Natural killer cell (primary cell): ENCODE measurements at regions not wholly inside any gene's neighbourhood (a gene's known extent, or its start where the extent isn't known, plus 50 kb on each side); places are given as distances from the start of the nearest gene placed in this dataset.

ENCODE experiments used
- ATAC-seq, 3 donors: fragments of 150-1000 bp in 2 of 3; fragments of 200-7000 bp in 1 of 3; cut with Tn5 transposase; 1 replicate in 1 of 3; 2 replicates in 2 of 3; pipeline ENCODE4 v1.10.0; 2021; ENCODE audit warnings: mild to moderate bottlenecking in 2 of 3, moderate library complexity in 2 of 3
- DNase-seq, 2 donors: peaks; one replicate each; pipeline versions ENCODE4 v3.0.0 to v3.0.0-alpha.2; 2013 to 2021; ENCODE audit warnings: mixed read lengths in 1 of 2
- H3K27ac ChIP-seq: one replicate; pipeline ENCODE4 v1.5.1; 2013; ENCODE audit warnings: mild to moderate bottlenecking, low read length
- H3K27me3 ChIP-seq: one replicate; pipeline ENCODE4 v1.6.1; 2013; ENCODE audit warnings: low read length; ENCODE audit not compliant: control insufficient read depth, insufficient read depth
- H3K36me3 ChIP-seq: one replicate; pipeline ENCODE4 v1.6.1; 2013; ENCODE audit warnings: low read length; ENCODE audit not compliant: control insufficient read depth, insufficient read depth
- H3K4me1 ChIP-seq: one replicate; pipeline ENCODE4 v1.6.1; 2013; ENCODE audit warnings: low read length; ENCODE audit not compliant: control insufficient read depth, insufficient read depth
- H3K4me3 ChIP-seq: one replicate; pipeline ENCODE4 v1.5.1; 2013; ENCODE audit warnings: low read length
- H3K9me3 ChIP-seq: one replicate; pipeline ENCODE4 v1.6.1; 2013; ENCODE audit warnings: low read length; ENCODE audit not compliant: control insufficient read depth, insufficient read depth
- H3K27ac Mint-ChIP-seq, 2 donors: one replicate each; pipeline ENCODE4 v1.8.0; 2022; ENCODE audit warnings: mild to moderate bottlenecking in 2 of 2, mixed read lengths in 2 of 2, moderate library complexity in 1 of 2
- H3K27me3 Mint-ChIP-seq, 2 donors: one replicate each; pipeline ENCODE4 v1.8.0; 2022; ENCODE audit warnings: low read depth in 2 of 2, mixed read lengths in 2 of 2
- H3K36me3 Mint-ChIP-seq: one replicate; pipeline ENCODE4 v1.8.0; 2022; ENCODE audit warnings: mixed read lengths
- H3K4me1 Mint-ChIP-seq, 2 donors: one replicate each; pipeline ENCODE4 v1.8.0; 2022; ENCODE audit warnings: mixed read lengths in 2 of 2
- H3K4me3 Mint-ChIP-seq: one replicate; pipeline ENCODE4 v1.8.0; 2022; ENCODE audit warnings: mild to moderate bottlenecking, moderate library complexity, mixed read lengths
- H3K9me3 Mint-ChIP-seq, 2 donors: one replicate each; pipeline ENCODE4 v1.8.0; 2022; ENCODE audit warnings: mixed read lengths in 2 of 2
- CTCF ChIP-seq: fragments of 200-600 bp; IDR thresholded peaks from one replicate; pipeline ENCODE4 v1.8.0; 2022; ENCODE audit warnings: antibody characterized with exemption
- WGBS: methylation state at CpG from one replicate; pipeline ENCODE4 v1.1.7; 2013; ENCODE audit warnings: missing lambda C conversion rate; ENCODE audit not compliant: insufficient coverage; 5-methylcytosine and 5-hydroxymethylcytosine counted together
- intact Hi-C: fragments of 100-400 bp; cut with micrococcal nuclease; formaldehyde crosslinking; loops from one replicate; pipeline ENCODE4 v1.14.2; 2022

- no peak for ATAC-seq
- TF ChIP-seq CTCF = no peak
- no peaks in the 10 kb centered on the region for H3K27me3 Mint-ChIP-seq
Observed at GRCh38 chr16:47849736-47850135, 306.1 kb downstream of the ABCC12 start.

GRCh38 chr16:47848421-47849109, 307.2 kb downstream of the ABCC12 start:
- DNase-seq (no peak), ATAC-seq (no peak)
- Histone ChIP-seq H3K27me3 (no peaks in the 10 kb centered on the region), H3K4me3 (no peak overlapping the region), H3K27ac (no peak overlapping the region), H3K36me3 (no peaks in the 10 kb centered on the region), H3K9me3 (no peaks in the 10 kb centered on the region), H3K4me1 (no peaks in the 10 kb centered on the region)
- Mint-ChIP-seq H3K36me3 (no peaks in the 10 kb centered on the region), H3K9me3 (peaks cover 0 to 5% of the 10 kb centered on the region in 2 donors), H3K27ac (no peak overlapping the region), H3K4me3 (no peak overlapping the region), H3K4me1 (no peaks in the 10 kb centered on the region), H3K27me3 (no peaks in the 10 kb centered on the region)
- intact Hi-C loops = no loop called here
- TF ChIP-seq CTCF = no peak
- WGBS = 62% methylated on average over 5 of the region's 5 CpGs

More at GRCh38 chr16:47849736-47850135, 306.1 kb downstream of the ABCC12 start:
- Mint-ChIP-seq H3K27ac (no peak overlapping the region), H3K9me3 (peaks cover 6 to 7% of the 10 kb centered on the region in 2 donors), H3K4me1 (no peaks in the 10 kb centered on the region), H3K4me3 (no peak overlapping the region), H3K36me3 (no peaks in the 10 kb centered on the region)
- H3K27ac ChIP-seq = no peak overlapping the region
- intact Hi-C loops = no loop called here
- no peak for DNase-seq
- no peaks in the 10 kb centered on the region for H3K27me3 ChIP-seq
- 78% methylated on average over 5 of the region's 5 CpGs for WGBS
- no peaks in the 10 kb centered on the region for H3K4me1 ChIP-seq
- H3K9me3 ChIP-seq = no peaks in the 10 kb centered on the region
- H3K4me3 ChIP-seq = no peak overlapping the region
- no peaks in the 10 kb centered on the region for H3K36me3 ChIP-seq

DNA sequence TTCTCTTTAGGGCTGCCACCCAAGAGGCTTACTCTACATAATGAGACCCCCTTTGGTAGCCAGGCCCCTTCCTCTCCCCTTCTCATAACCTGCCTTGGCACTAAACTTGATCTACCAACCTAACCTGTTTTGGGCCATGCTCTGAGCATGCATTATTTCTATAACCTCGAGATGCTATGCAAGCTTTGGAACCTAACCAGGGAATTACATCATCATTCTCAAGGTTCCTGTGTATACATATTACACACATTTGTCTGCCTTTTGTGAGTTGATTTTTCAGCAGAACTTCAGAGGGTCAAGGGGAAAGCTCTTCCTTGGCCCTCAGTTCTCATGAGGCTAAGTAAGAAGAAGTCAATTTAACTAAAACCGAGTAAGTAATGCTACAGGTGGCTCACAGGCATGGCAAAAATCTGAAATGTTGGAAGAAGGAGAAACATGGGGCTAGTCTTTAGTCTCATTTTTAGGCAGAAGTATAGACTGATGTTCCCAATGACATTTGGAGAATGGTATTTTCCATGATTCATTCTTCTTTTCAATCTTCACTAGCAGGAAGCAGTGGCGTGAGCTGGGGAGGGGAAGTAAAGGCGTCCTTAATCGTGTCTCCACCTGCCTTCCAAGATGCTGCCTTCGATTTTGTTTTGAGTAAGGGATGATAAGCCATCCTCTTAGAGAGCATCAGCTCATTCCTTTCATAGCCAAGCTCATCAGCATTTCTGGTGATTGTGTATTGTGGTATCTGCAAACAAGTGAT, 308.4 kb downstream of the ABCC12 start:
- intact Hi-C loops = no loop called here
- H3K4me3 ChIP-seq = no peak overlapping the region
- Mint-ChIP-seq H3K4me3 (no peak overlapping the region), H3K36me3 (no peaks in the 10 kb centered on the region), H3K27ac (no peak overlapping the region), H3K9me3 (peaks cover 0 to 5% of the 10 kb centered on the region in 2 donors), H3K4me1 (no peaks in the 10 kb centered on the region), H3K27me3 (no peaks in the 10 kb centered on the region)
- no peak overlapping the region for H3K27ac ChIP-seq
- no peak for TF ChIP-seq CTCF
- no peaks in the 10 kb centered on the region for H3K4me1 ChIP-seq
- no peaks in the 10 kb centered on the region for H3K36me3 ChIP-seq
- DNase-seq (no peak), ATAC-seq (no peak)
- WGBS = 88% methylated on average over 6 of the region's 6 CpGs
- H3K27me3 ChIP-seq = no peaks in the 10 kb centered on the region
- no peaks in the 10 kb centered on the region for H3K9me3 ChIP-seq
